Right atrium auricular region (tissue), 2 donors: ENCODE measurements at regions not wholly inside any gene's neighbourhood (a gene's known extent, or its start where the extent isn't known, plus 50 kb on each side); places are given as distances from the start of the nearest gene placed in this dataset.
"Not testable (repeated sequence)": the region's sequence is repeated elsewhere in the genome, so short reads cannot be mapped to it uniquely, and the experiment has no call there.

Experiments
- DNase-seq: peaks from one replicate; pipeline ENCODE4 v3.0.0-alpha.2; 2019; ENCODE audit warnings: low spot score
- H3K27ac ChIP-seq, 2 donors: fragments of 200-600 bp; sonication (generic); 1 replicate in 1 of 2; 2 replicates in 1 of 2; pipeline ENCODE4 v1.5.1; 2016 to 2019
- H3K27me3 ChIP-seq, 2 donors: fragments of 200-600 bp; sonication (generic); one replicate each; pipeline versions ENCODE4 v1.5.1 to v1.6.0; 2017 to 2019
- H3K36me3 ChIP-seq: fragments of 200-600 bp; sonication (generic); one replicate; pipeline ENCODE4 v1.5.1; 2016
- H3K4me1 ChIP-seq, 2 donors: fragments of 200-600 bp; sonication (generic); one replicate each; pipeline versions ENCODE4 v1.5.1 to v1.6.0; 2017 to 2019
- H3K4me3 ChIP-seq, 2 donors: fragments of 200-600 bp; sonication (generic); 1 replicate in 1 of 2; 2 replicates in 1 of 2; pipeline ENCODE4 v1.5.1; 2017 to 2019; ENCODE audit warnings: mild to moderate bottlenecking in 1 of 2, moderate library complexity in 1 of 2
- H3K9me3 ChIP-seq, 2 donors: fragments of 200-600 bp; sonication (generic); one replicate each; pipeline ENCODE4 v1.5.1; 2019
- CTCF ChIP-seq, 2 donors: fragments of 200-600 bp; sonication (generic); IDR thresholded peaks; one replicate each; pipeline ENCODE4 v1.5.1; 2019; ENCODE audit warnings: antibody characterized with exemption in 2 of 2

GRCh38 chr9:96107436-96107835, 194.5 kb downstream of the HSD17B3 start:
- H3K4me1 ChIP-seq: no peaks in the 10 kb centered on the region
- no peak overlapping the region for H3K4me3 ChIP-seq
- H3K9me3 ChIP-seq: peaks cover 0 to 32% of the 10 kb centered on the region in 2 donors
- no peaks in the 10 kb centered on the region for H3K36me3 ChIP-seq
- no peak overlapping the region for H3K27ac ChIP-seq
- no peaks in the 10 kb centered on the region for H3K27me3 ChIP-seq
- TF ChIP-seq CTCF (IDR thresholded peaks at IDR 0.05): no peak
- DNase-seq: no peak

DNA sequence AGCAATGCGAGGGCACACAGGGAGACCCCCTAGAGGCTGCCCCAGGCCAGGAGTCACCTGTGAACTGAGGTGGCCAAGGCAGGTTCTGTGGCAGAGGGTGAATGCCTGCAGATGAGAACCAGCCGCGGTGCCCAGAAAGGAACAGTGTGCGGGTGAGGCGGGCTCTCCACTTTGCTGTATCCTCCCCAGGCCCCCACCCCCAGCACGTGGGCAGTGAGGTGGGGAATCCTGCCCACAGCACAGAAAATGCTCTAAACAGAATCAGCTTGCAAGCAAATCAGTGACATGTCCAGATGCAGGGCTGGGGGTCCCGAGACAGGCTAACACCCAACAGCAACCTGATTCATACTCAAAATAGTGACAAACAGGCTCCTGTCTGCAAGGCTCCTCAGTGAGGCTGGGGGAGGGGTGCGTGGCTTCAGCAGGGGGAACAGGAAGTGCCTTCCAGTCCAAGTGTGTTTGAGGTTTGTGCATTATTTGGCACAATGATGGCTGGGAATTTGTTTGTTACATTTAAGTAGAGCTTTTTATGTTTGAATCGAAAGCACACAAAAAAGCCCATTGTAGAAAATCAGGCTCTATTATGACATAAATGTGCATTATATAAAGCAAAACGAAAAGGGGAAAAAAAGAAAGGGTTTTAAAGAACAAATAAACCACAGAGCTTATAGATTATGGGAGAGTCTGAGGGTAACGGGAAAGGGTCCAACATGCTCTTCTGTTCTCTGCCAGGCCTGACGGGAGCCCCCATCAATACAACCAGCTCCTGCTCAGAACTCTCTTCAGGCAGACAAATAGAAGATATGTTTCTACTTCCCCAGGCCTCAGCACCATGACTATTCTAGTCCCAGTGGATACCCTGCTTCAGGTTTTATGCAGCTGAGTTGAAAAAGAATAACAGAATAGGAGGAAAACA, 201.3 kb downstream of the HSD17B3 start:
- Histone ChIP-seq H3K36me3 (no peaks in the 10 kb centered on the region), H3K4me3 (no peak overlapping the region), H3K27ac (no peak overlapping the region), H3K4me1 (no peaks in the 10 kb centered on the region), H3K9me3 (peaks cover 0 to 17% of the 10 kb centered on the region in 2 donors), H3K27me3 (no peaks in the 10 kb centered on the region)
- no peak for TF ChIP-seq CTCF (IDR thresholded peaks at IDR 0.05)
- DNase-seq: no peak

GRCh38 chr9:96090630-96091029, 211.3 kb downstream of the HSD17B3 start:
- H3K4me1 ChIP-seq, H3K27me3 ChIP-seq, H3K27ac ChIP-seq, H3K36me3 ChIP-seq, H3K4me3 ChIP-seq, H3K9me3 ChIP-seq, DNase-seq: not testable (repeated sequence)

- no peaks in the 10 kb centered on the region for H3K36me3 ChIP-seq
- no peaks in the 10 kb centered on the region for H3K9me3 ChIP-seq
- H3K4me3 ChIP-seq: no peak overlapping the region
- no peaks in the 10 kb centered on the region for H3K4me1 ChIP-seq
- no peak for TF ChIP-seq CTCF (IDR thresholded peaks at IDR 0.05)
- no peaks in the 10 kb centered on the region for H3K27me3 ChIP-seq
- no peak overlapping the region for H3K27ac ChIP-seq
- no peak for DNase-seq
Observed at GRCh38 chr9:96089452-96090085, 212.4 kb downstream of the HSD17B3 start.

GRCh38 chr9:96088510-96088909, 213.0 kb downstream of the ERCC6L2 start:
- Histone ChIP-seq H3K9me3 (no peaks in the 10 kb centered on the region), H3K27me3 (no peaks in the 10 kb centered on the region), H3K4me3 (no peak overlapping the region), H3K27ac (no peak overlapping the region), H3K36me3 (no peaks in the 10 kb centered on the region), H3K4me1 (no peaks in the 10 kb centered on the region)
- no peak for DNase-seq
- TF ChIP-seq CTCF (IDR thresholded peaks at IDR 0.05): no peak

DNA sequence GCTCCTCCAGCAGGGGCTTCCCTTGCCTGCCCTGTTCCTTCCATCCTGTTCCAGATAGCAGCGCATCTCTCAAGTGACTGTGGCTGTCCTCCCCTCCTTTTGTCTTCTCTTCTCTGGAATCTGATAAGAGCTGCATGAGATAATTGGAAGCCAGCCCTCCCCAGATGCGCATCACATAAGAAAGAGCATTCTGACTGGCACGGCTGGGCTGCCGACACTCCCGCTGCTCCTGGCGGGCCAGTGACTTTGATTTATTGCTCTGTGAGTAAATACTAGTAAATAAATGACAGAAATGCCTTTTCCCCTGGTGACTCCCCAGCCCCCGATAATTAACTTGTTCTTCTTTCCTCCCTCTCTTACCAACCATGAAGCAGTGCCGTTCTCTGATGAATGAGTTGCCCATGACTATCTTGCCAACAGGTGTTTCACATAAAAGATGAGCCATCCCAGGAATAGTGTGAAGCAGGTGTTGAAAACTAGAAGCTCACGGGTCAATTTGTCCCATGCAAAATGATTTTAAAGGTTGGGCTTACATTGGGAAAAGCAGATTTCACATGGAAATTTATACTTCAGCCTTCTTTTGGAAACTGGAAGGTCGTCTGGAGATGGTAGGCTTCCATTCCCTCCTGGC, 212.3 kb downstream of the ERCC6L2 start:
- TF ChIP-seq CTCF (IDR thresholded peaks at IDR 0.05): no peak
- H3K4me1 ChIP-seq: no peaks in the 10 kb centered on the region
- no peak overlapping the region for H3K27ac ChIP-seq
- no peak for DNase-seq
- no peaks in the 10 kb centered on the region for H3K27me3 ChIP-seq
- no peaks in the 10 kb centered on the region for H3K36me3 ChIP-seq
- no peak overlapping the region for H3K4me3 ChIP-seq
- no peaks in the 10 kb centered on the region for H3K9me3 ChIP-seq
